Right renal pelvis (tissue), 4 donors: ENCODE measurements at regions not wholly inside any gene's neighbourhood (a gene's known extent, or its start where the extent isn't known, plus 50 kb on each side); places are given as distances from the start of the nearest gene placed in this dataset.
"Not testable (repeated sequence)": the region's sequence is repeated elsewhere in the genome, so short reads cannot be mapped to it uniquely, and the experiment has no call there.

Experiments used
- DNase-seq, 4 donors: peaks; one replicate each; pipeline ENCODE4 v3.0.0-alpha.2; 2013; ENCODE audit warnings: low read depth in 4 of 4, low spot score in 3 of 4, missing footprints in 1 of 4

DNA sequence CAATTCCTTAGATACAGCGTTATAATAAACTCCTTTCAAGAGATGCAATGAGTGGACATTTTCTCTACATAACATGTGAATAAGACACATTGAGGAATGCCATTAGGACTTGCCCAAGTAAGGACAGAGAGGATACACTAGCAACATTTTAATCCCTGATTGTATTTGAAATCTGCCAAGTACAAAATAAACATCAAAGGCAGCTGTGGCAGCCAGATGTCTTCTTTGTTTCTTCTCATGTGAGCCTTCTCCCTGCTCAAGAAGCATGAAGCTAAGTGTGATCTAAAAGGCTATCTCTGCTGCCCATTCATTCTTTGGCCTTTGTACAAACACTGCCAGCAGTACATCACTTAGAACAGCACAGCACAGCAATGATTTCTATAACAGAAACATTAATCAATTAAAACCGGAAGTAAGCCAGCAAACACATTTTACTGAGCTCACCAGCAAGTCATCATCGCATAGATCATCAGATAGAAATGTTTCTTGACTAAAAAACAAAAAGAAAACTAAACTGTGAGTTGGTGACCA is 364.0 kb downstream of the CNTN6 start:
- DNase-seq = no peak

DNA sequence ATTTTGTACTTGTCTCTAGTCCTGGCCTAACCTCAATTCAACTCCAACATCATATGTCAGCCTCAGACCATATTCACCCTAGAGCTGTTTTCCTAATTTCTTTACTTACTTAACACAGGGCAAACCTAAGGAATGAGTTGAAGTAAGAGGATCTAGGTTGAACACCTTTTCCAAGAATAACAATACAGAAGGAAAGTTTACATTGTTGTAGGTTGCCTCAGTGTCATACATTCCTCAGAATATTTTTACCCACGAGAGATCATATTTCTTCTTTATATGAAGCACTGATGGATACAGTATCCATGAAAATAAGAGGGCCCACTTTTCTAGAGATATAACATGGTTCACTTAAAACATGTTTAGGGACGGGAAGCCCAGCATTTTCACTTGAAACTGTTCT is 369.5 kb downstream of the CNTN6 start:
- DNase-seq = no peak

DNA sequence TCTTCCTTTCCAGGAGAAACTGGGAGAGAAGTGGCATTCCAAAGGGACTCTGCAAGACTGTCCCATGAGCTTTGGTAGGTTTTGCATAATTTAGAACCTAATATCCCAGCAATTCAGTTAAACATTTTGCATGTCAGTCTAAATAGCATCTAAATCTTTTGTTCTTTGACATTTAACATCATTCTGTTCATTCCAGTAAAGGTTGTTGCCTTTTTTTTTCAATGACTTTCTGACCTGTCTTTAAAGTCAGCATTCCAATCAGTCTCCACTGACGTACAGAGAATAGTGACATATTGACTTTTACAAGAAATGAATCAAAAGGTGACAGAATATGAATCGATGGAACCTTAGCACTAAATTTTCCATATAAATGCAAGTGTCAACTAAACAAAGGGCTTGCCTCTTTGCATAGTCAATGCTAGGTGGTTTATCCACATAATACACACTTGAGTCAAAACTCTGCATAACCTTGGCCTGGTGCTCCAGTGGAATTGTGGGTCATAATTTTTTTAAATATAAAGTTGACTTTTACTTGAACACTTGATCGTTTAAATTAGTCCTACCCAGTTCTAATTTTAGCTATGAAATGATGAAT is 370.1 kb downstream of the CNTN6 start:
- DNase-seq = no peak

DNA sequence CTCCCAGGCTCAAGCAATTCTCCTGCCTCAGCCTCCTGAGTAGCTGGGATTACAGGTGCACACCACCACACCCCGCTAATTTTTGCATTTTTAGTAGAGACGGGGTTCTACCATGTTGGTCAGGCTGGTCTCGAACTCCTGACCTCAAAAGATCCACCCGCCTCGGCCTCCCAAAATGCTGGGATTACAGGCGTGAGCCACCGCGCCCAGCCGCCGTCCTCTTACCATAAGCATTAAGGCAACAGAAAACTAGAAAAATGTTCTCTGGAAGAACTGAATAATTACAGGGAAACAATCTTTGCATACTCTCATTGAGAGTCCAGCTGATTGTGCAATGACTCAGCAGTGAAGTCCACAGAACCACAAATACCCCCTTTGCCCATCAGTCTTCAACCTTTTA is 372.3 kb downstream of the CNTN6 start:
- DNase-seq = not testable (repeated sequence)

DNA sequence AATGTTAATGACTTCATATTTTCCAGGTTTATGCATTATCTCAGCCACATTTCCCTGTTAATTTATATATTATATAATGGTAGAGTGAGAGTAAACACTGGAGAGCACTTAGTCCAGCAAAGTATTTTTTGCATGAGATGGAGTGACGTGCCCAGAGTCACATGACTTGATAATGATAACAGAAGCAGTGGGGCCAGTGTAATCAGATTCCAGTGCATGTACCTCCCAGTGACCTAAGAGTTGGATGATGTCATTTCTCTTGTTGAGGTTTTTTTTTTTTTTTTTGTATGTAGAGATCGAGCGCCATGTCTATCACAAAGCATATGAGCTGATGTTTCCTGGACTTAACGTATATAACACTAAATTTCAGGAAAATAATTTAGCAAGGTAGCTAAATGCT is 375.3 kb downstream of the CNTN6 start:
- no peak for DNase-seq

DNA sequence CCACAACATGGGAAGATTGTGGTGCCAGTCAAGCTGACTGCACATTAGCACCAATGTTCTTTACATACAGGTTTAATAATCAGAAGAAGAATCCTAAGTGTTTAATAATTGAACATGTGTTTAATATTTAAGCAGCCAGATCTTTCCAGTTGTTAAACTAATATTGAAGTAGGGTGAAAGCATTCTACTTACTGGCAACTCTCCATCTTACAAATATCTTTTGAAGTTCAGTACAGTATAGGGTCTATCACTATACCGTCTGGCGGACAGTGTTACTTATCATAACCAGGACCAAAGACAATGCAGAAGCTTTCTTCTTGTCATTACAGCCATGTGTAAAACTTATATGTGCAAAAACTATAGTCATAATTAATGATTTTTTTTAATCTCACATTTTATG is 376.4 kb downstream of the CNTN6 start:
- DNase-seq = no peak

DNA sequence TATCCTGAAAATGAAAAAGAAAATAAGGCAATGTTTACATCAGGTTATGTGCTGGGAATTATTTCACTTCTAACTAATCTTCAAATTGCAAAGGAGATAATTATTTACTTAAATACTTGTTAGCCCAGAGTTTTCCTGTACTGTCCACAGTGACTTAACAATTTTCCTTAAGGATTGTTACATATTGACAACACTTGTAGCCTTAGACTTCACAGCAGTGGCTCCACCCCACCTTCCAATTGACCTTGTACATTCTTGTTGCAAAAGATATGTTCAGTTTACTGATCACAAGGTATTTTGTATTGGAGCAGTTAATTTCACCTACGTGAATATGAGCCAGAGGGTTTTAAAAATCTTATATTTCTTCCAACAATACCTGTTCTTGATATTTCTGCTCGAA is 376.9 kb downstream of the CNTN6 start:
- DNase-seq = no peak

DNA sequence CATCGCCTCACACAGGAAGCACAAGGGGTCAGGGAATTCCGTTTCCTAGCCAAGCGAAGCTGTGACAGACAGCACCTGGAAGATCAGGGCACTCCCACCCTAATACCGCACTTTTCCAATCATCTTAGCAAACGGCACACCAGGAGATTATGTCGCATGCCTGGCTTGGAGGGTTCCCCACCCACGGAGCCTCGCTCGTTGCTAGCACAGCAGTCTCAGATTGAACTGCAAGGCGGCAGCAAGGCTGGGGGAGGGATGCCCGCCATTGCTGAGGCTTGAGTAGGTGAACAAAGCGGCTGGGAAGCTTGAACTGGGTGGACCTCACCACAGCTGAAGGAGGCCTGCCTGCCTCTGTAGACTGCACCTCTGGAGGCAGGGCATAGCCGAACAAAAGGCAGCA is 384.8 kb downstream of the CNTN6 start:
- no peak for DNase-seq

DNA sequence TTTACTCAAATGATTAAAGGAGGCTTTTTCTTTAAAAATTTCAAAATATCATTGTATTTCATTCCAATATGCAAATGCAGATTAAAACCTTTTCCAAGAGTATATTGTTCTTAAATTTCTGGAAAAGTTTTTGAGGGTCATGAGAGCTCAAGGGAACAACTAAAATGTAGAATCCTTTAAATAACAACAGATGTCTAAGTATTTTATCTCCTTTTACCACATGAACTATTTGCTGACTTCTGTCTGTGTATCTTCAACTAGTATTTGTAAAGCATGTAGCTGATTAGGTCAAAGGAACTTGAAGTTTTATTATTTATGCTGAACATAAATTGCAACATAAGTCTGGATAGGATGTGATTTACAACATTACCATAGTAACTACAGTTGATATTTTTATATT is 402.6 kb downstream of the CNTN6 start:
- no peak for DNase-seq

DNA sequence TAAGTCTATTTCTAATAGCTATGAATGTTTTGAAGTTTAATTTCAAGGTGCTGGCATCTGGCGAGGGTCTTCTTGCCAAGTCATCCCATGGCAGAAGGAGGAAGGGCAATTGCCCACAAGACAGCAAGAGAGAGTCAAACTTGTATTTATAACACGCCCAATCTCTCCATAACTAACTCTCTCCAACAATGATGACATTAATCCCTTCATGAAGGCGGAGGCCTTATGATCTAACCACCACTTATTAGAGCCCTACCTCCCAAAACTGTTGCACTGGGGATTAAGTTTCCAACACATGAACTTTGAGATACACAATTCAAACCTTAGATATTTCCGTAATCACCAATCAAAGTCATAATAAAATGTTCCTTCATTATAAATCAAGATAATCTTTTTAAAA is 406.9 kb downstream of the CNTN6 start:
- DNase-seq = no peak

DNA sequence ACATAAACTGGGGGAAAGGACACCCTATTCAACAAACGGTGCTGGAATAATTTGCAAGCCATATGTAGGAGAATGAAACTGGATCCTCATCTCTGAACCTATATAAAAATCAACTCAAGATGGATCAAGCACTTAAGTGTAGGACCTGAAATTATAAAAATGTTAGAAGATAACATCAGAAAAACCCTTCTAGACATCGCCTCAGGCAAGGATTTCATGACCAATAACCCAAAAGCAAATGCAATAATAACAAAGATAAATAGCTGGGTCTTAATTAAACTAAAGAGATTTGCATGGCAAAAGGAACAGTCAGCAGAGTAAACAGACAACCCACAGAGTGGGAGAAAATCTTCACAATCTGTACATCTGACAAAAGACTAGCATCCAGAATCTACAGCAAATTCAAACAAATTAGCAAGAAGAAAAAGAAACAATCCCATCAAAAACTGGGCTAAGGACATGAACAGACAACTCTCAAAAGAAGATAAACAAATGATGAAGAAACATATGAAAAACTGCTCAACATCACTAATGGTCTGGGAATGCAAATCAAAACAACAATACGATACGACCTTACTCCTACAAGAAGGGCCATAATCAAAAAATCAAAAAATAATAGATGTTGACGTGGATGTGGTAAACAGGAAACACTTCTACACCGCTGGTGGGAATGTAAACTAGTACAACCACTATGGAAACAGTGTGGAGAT is 408.7 kb downstream of the CNTN6 start:
- DNase-seq = no peak

DNA sequence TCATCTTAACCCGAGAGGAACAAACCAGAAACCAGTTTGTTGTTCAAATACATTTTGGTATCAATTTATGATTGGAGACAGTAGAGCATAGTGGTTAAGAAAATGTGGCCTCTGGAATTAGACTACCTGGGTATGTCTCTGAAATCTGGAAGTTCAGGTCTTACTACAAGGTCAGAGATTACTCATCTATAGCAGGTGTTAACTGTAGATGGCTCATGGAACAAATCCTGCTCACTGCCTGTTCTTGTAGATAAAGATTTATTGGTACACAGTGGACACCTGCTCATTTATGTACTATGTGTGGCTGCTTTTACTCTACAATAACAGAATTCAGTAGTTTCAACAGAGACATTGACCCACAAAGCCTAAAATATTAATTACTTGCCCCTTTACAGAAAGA is 413.3 kb downstream of the CNTN6 start:
- no peak for DNase-seq

DNA sequence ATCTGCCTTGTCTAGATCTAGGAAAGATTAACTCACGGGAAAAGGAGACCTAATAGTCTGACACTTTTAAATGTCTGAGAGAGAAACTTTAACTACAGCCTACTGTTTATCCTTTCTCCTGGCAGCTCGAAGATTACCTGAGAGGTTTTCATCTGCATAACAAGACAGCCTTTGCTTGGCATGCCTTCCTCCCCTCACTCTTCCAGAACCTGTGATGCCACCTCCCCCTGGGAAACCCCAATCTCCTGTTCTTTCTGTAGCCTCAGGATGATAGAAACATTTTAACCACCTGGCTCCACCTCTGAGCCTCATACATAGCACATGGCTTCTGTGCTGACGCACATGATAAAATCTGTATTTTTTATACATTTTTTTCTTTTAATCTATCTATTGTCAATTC is 420.8 kb downstream of the CNTN6 start:
- DNase-seq = no peak

DNA sequence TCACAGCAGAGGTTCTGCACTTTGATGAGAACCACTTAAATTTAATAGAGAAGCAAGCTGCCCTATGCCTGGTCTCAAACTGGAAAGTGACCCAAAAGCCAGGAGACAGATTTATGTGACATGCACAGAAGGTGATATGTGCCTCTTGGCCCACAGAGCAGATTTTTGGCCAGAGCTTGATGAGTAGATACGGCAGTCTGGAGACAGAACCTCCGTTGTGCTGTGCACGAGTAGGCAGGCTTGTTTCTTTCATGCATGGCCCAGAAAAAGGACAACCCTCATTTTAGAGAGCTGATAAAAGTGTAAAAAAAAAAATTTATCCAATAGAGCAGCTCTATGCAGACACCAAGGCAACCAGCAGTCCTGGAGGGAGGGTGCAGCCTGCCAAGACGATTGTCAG is 423.1 kb downstream of the CNTN6 start:
- peak in 1 of 4 donors; percentile 16 for DNase-seq

DNA sequence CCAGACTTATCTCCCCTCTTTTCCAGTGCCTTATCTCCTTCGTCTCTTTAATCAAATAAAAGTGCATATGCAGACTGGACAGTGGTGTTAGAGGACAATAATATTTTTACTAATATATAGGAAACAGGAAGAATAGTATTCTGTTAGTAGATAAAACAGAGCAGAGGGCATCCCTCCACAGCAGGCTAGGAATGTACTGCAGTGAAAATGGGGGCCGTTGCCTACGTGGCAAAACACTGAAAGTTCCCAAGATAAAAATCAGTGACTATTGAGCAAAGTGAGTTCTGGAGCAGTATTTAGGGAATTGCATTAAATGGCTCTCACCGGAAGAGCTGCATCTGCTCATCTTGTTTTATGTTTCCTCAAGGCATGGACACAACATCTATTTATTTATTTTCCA is 435.0 kb downstream of the CNTN6 start:
- DNase-seq = no peak

DNA sequence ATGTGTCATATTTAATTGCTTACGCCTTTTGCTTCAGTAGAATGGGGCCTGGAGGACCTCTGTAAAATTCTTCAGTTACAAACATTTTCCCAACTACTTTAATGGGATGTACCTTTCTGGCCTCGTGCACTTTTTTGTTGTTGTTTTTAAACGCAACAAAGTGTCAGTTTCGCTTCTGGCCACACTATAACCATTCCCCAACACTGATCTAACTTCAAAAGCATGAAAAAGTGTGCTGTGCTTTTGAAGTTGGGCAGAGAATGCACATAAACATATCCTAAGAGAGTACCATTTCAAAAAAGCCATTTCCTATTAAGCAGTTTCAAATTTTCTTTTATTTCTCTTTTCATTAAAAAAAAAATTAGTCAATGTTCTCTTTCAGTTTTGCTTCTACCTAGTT is 435.8 kb downstream of the CNTN6 start:
- DNase-seq = no peak

DNA sequence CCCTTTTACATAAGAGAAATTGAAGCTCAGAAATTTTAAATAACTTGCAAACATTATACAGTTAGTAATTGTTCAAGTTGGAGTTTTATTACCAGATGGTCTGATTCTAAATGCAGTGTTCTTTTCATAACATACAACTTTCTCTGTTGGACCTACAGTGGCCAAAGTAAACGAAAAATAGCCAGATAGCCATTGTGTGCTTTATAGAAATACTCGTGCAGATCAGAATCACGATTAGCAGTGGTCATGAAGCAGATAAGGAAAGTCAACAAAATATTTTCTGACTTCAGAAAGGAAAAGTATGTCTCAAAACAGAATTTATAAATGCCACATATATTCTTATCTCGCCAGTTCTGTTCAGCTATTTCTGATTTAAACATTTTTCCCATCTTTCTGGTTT is 436.9 kb downstream of the CNTN6 start:
- DNase-seq = no peak

DNA sequence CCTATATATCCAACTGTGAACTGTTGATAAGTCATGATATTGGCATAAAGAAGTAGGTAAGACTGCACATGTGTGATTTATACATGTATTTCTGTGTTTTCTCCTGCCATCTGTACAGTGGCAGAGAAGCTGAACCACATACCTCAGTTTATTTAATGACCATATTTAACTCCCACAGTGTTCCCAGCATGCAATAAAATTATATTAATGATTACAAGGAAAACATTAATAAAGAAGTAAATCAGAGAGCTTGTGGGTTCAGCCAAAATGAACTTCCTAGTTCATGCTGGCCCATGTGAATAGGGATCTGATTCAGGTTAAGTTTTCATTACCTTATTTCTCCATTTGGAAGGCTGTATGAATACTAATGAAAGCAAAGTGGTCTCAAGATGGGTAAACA is 439.2 kb downstream of the CNTN6 start:
- peak in 1 of 4 donors; percentile 12 for DNase-seq

DNA sequence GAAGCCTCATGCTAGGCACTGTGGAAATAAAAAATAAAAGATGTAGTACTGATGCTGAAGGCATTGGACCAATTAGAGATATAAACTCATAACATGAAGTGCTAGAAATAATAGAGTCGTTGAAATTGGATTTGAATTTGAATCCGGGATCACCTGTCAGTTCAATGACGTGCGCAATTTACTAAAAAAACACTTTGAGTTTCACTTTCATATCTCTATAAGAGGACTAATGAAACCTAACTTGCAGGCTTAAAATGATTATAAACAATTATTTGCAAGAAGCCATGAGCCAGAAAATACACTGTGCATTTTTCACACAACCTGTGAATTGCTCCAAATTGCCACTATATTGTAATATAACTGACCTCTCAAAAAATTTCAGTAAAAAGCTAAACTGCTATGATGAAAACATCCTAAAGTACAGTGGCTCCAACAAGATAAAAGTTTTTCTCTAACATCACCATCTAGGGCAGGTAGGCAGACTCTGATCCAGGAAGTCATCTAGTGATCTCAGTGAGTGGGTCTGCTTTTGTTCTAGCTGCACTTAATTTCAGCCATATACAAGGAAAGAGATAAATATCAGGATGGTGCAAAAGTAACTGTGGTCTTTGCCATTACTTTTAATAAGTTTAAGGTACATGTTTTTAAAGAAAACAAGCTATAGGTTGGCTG is 440.2 kb downstream of the CNTN6 start:
- DNase-seq = no peak

DNA sequence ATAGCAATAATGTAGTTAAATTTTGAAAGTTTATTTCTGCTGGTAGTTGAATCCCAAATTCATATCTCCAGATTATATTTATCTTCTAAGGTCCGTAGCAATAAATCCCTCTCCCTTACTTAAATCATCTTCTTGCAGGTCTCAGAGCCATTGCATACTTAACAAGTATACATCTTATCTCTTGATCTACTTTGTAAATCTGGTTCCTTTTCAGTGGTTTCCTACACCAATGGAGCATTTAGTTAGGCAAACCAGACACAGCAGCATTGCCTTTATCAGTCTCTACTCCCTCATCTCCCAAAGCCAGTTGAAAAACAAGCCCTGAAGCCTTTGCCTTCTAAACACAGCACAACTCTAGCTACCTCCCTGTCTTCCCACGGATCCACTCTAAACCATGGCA is 440.9 kb downstream of the CNTN6 start:
- no peak for DNase-seq

DNA sequence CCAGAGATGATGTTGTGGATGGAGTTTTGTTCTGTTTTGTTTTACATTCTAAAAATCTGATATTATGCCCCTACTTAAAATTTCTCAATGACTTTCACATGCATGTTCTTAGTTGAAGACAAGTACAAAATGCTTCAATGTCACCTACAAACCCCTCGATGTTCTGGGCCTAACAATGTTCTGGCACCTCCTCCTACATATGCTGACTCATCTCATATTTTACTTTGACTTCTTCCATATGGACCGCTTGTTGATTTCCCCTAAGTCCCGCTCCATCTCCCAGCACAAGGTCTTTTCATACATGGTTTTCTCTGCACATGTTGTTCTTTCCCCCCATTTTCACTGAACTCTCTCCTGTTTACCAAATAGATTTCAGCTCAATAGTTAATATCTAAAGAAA is 441.4 kb downstream of the CNTN6 start:
- no peak for DNase-seq

DNA sequence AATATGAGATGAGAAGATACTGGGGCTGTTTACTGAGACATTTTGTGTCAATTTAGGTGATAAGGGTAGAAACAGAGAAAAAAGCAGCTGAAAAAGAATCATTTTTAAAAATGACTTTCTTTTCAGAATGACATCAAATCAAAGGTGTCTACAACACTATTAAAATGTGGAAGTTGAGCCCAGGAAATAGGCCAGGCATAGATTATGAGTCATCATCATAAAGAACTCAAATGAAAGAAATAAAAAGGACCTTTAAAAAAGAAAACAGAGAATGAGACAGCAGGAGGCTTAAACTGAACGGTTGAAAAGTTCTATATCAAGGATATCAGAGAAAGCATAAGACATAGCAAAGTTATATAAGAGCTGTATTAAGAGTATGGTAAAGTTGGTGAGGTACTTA is 442.5 kb downstream of the CNTN6 start:
- no peak for DNase-seq
